ENCODE measurements at regions not wholly inside any gene's neighbourhood (a gene's known extent, or its start where the extent isn't known, plus 50 kb on each side); places are given as distances from the start of the nearest gene placed in this dataset.

GRCh38 chr9:24961762-24962161, 416.1 kb upstream of the IZUMO3 start:
- no peaks in the 10 kb centered on the region for H3K4me1 ChIP-seq

DNA sequence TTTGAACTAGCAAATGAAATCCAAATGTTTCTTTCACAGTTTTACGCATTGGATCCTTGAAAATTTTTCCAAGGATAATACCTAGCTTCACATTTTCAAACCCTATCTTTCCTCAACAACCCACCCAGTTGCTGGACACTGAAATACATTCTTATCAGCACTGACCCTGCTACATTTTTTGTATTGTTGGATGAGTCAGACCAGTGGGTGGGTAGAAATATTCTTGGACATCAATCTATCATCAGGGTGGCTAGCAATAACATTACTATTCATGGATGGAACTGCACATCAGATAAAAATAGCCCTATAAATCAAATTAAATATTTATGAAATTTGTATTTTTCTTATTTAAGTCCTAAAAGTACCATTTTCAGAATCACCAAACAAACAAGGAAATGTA, 407.4 kb upstream of the IZUMO3 start:
- 93 to 96% (median 95%) methylated on average over 1 of the region's 1 CpG for WGBS, 3 donors
- no peaks in the 10 kb centered on the region for H3K9me3 ChIP-seq
- no peaks in the 10 kb centered on the region for H3K27me3 ChIP-seq (ENCODE audit: insufficient read depth in 3 of 3, low read length in 2 of 3)
- no peak overlapping the region for H3K4me3 ChIP-seq
- ATAC-seq (no peak), DNase-seq (no peak)
- H3K27ac ChIP-seq: no peak overlapping the region
- intact Hi-C loops (cut with DNase I): no loop called here
- H3K4me1 ChIP-seq: no peaks in the 10 kb centered on the region
- TF ChIP-seq, protein P1, sequence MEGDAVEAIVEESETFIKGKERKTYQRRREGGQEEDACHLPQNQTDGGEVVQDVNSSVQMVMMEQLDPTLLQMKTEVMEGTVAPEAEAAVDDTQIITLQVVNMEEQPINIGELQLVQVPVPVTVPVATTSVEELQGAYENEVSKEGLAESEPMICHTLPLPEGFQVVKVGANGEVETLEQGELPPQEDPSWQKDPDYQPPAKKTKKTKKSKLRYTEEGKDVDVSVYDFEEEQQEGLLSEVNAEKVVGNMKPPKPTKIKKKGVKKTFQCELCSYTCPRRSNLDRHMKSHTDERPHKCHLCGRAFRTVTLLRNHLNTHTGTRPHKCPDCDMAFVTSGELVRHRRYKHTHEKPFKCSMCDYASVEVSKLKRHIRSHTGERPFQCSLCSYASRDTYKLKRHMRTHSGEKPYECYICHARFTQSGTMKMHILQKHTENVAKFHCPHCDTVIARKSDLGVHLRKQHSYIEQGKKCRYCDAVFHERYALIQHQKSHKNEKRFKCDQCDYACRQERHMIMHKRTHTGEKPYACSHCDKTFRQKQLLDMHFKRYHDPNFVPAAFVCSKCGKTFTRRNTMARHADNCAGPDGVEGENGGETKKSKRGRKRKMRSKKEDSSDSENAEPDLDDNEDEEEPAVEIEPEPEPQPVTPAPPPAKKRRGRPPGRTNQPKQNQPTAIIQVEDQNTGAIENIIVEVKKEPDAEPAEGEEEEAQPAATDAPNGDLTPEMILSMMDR (IDR thresholded peaks at IDR 0.05): no peak
- H3K36me3 ChIP-seq (ENCODE audit: insufficient read depth in 1 of 2, low read depth in 1 of 2): no peaks in the 10 kb centered on the region

More at GRCh38 chr9:24961762-24962161, 416.1 kb upstream of the IZUMO3 start:
- no peak overlapping the region for H3K4me3 ChIP-seq
- no peak for ATAC-seq
- no peak overlapping the region for H3K27ac ChIP-seq
- no peaks in the 10 kb centered on the region for H3K9me3 ChIP-seq
- intact Hi-C loops (cut with DNase I): no loop called here
- TF ChIP-seq, protein P1 (IDR thresholded peaks at IDR 0.05): no peak
- no peak for DNase-seq
- H3K36me3 ChIP-seq (ENCODE audit: insufficient read depth in 1 of 2, low read depth in 1 of 2): no peaks in the 10 kb centered on the region
- no peaks in the 10 kb centered on the region for H3K27me3 ChIP-seq (ENCODE audit: insufficient read depth in 3 of 3, low read length in 2 of 3)

DNA sequence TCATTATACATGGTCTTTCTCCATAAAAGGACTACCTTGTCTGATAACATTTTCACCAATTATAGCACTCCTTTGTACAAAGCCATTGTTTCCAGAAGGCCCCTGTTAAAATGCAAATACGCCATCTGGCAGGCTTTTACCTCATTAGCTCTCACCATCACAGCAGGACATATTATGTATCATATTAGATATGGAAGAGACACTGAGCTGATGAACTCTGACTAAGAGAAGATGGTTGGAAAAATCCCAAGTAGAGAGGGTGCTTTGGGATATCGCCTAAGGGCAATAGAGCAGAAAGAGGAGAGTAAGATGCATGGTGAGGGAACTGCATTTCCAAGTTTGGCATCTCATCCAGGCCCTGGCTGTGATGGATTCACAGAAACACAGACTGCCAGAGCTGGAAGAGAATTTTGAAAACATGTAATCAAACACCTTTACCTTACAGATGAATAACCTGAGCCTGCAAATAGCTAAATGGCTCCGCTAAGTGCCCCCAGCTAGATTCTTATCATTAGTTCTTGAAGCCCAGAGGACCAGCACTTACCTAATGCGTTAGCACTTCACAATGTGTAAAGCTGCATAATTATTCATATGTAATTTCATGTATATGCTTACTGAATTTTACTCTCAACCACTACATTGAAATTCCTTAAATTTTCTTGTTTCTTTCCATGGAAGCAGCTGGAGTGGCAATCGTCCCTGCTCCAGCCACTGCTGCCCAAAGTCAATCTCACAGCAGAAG, 393.6 kb upstream of the IZUMO3 start:
- intact Hi-C loops (cut with DNase I): no loop called here
- WGBS, 3 donors: 71 to 81% (median 71%) methylated on average over 5 of the region's 5 CpGs

DNA sequence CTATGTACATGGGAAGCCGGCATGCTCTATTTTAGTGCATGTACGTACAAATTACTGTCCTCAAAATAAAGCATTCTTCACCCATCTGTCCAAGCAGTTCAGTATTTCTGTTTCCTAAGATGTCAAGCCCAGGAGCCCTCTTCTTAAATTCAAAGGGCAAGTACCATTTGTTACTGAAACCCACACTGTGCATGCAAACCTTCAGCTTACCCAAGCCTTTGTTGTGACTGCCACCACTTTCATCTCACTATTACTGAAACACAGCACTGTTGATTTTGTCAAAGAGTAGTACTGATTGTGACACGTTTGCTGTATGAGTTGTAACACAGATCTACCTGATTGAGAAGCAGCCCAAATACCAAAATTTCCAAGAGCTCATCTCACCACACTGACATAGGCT, 390.4 kb upstream of the IZUMO3 start:
- no peaks in the 10 kb centered on the region for H3K27me3 ChIP-seq (ENCODE audit: insufficient read depth in 3 of 3, low read length in 2 of 3)
- DNase-seq (no peak), ATAC-seq (no peak)
- TF ChIP-seq, protein P1 (IDR thresholded peaks at IDR 0.05): no peak
- no peak overlapping the region for H3K4me3 ChIP-seq
- H3K9me3 ChIP-seq: no peaks in the 10 kb centered on the region
- H3K4me1 ChIP-seq: no peaks in the 10 kb centered on the region
- H3K27ac ChIP-seq: no peak overlapping the region
- intact Hi-C loops (cut with DNase I): no loop called here
- WGBS, 3 donors: 62 to 65% (median 63%) methylated on average over 3 of the region's 3 CpGs
- H3K36me3 ChIP-seq (ENCODE audit: insufficient read depth in 1 of 2, low read depth in 1 of 2): no peaks in the 10 kb centered on the region

More for the DNA sequence above, 393.6 kb upstream of the IZUMO3 start:
- Histone ChIP-seq H3K36me3 (ENCODE audit: insufficient read depth in 1 of 2, low read depth in 1 of 2) (no peaks in the 10 kb centered on the region), H3K27ac (no peak overlapping the region), H3K4me1 (no peaks in the 10 kb centered on the region), H3K27me3 (ENCODE audit: insufficient read depth in 3 of 3, low read length in 2 of 3) (no peaks in the 10 kb centered on the region), H3K4me3 (no peak overlapping the region), H3K9me3 (no peaks in the 10 kb centered on the region)
- no peak for DNase-seq
- TF ChIP-seq, protein P1 (IDR thresholded peaks at IDR 0.05): no peak
- ATAC-seq: no peak

GRCh38 chr9:24932785-24933184, 387.1 kb upstream of the IZUMO3 start:
- Histone ChIP-seq H3K27ac (no peak overlapping the region), H3K4me1 (no peaks in the 10 kb centered on the region), H3K9me3 (no peaks in the 10 kb centered on the region), H3K36me3 (ENCODE audit: insufficient read depth in 1 of 2, low read depth in 1 of 2) (no peaks in the 10 kb centered on the region), H3K27me3 (ENCODE audit: insufficient read depth in 3 of 3, low read length in 2 of 3) (no peaks in the 10 kb centered on the region), H3K4me3 (no peak overlapping the region)
- intact Hi-C loops (cut with DNase I): no loop called here
- 77 to 83% (median 79%) methylated on average over 2 of the region's 2 CpGs for WGBS, 3 donors
- TF ChIP-seq, protein P1 (IDR thresholded peaks at IDR 0.05): no peak
- no peak for DNase-seq
- ATAC-seq: no peak

Measured in psoas muscle (tissue), 7 donors.